Chondrocyte (in vitro differentiated cells): ENCODE measurements at regions not wholly inside any gene's neighbourhood (a gene's known extent, or its start where the extent isn't known, plus 50 kb on each side); places are given as distances from the start of the nearest gene placed in this dataset.

Experiments
- DNase-seq: peaks from one replicate; pipeline ENCODE4 v3.0.0; 2021; ENCODE audit warnings: mixed read lengths, low spot score
- H3K27ac Mint-ChIP-seq: one replicate; pipeline ENCODE4 v1.8.0; 2021; ENCODE audit warnings: mild to moderate bottlenecking, moderate library complexity, mixed read lengths; ENCODE audit not compliant: unreplicated experiment
- H3K27me3 Mint-ChIP-seq: 2 replicates; pipeline ENCODE4 v1.8.0; 2021; ENCODE audit warnings: low read depth, mixed read lengths
- H3K36me3 Mint-ChIP-seq: 2 replicates; pipeline ENCODE4 v1.8.0; 2021; ENCODE audit warnings: low read depth, mixed read lengths
- H3K4me1 Mint-ChIP-seq: 2 replicates; pipeline ENCODE4 v1.8.0; 2021; ENCODE audit warnings: low read depth, mild to moderate bottlenecking, mixed read lengths
- H3K4me3 Mint-ChIP-seq: one replicate; pipeline ENCODE4 v1.8.0; 2021; ENCODE audit warnings: mild to moderate bottlenecking, moderate library complexity, mixed read lengths; ENCODE audit not compliant: unreplicated experiment
- H3K9me3 Mint-ChIP-seq: 2 replicates; pipeline ENCODE4 v1.8.0; 2021; ENCODE audit warnings: low read depth, mixed read lengths
- TF ChIP-seq, protein P1 (sequence below): fragments of 200-600 bp; sonication (generic); IDR thresholded peaks from 2 replicates; pipeline ENCODE4 v1.5.0; 2021; ENCODE audit warnings: antibody characterized with exemption, mild to moderate bottlenecking, moderate library complexity

- H3K27ac Mint-ChIP-seq: no peak overlapping the region
- no peak overlapping the region for H3K4me3 Mint-ChIP-seq
- H3K4me1 Mint-ChIP-seq: no peaks in the 10 kb centered on the region
- no peak for DNase-seq
- H3K36me3 Mint-ChIP-seq: no peaks in the 10 kb centered on the region
- no peaks in the 10 kb centered on the region for H3K9me3 Mint-ChIP-seq
- H3K27me3 Mint-ChIP-seq: no peaks in the 10 kb centered on the region
- TF ChIP-seq, protein P1, sequence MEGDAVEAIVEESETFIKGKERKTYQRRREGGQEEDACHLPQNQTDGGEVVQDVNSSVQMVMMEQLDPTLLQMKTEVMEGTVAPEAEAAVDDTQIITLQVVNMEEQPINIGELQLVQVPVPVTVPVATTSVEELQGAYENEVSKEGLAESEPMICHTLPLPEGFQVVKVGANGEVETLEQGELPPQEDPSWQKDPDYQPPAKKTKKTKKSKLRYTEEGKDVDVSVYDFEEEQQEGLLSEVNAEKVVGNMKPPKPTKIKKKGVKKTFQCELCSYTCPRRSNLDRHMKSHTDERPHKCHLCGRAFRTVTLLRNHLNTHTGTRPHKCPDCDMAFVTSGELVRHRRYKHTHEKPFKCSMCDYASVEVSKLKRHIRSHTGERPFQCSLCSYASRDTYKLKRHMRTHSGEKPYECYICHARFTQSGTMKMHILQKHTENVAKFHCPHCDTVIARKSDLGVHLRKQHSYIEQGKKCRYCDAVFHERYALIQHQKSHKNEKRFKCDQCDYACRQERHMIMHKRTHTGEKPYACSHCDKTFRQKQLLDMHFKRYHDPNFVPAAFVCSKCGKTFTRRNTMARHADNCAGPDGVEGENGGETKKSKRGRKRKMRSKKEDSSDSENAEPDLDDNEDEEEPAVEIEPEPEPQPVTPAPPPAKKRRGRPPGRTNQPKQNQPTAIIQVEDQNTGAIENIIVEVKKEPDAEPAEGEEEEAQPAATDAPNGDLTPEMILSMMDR: no peak
These were observed 205.2 kb upstream of the EDIL3 start for GRCh38 chr5:84589926-84590325.

GRCh38 chr5:84585218-84585617 lies 200.5 kb upstream of the EDIL3 start:
- Mint-ChIP-seq H3K9me3 (no peaks in the 10 kb centered on the region), H3K4me3 (no peak overlapping the region), H3K27ac (no peak overlapping the region), H3K27me3 (no peaks in the 10 kb centered on the region), H3K36me3 (no peaks in the 10 kb centered on the region), H3K4me1 (no peaks in the 10 kb centered on the region)
- TF ChIP-seq, protein P1: no peak
- DNase-seq: no peak

DNA sequence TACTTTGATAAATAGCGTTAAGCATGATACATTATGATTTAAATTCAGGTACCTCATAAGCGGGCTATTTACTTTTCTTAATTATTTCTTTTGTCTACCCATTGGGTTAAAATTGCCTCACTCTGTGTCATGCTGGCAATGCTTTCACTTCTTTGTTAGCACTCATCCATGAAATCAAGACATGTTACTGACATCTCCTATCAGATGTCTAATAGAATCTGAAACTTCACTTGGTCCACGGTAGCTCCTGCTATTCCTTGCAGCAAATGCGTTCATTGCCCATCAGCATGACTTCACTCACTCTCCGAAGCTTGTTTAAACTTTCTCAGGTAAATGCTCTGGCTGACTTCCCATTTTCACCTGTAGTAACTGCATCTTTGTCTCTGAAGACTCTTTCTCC lies 193.5 kb upstream of the EDIL3 start:
- no peaks in the 10 kb centered on the region for H3K27me3 Mint-ChIP-seq
- no peaks in the 10 kb centered on the region for H3K4me1 Mint-ChIP-seq
- TF ChIP-seq, protein P1: no peak
- H3K9me3 Mint-ChIP-seq: peaks cover 3% of the 10 kb centered on the region
- no peak overlapping the region for H3K4me3 Mint-ChIP-seq
- DNase-seq: no peak
- H3K36me3 Mint-ChIP-seq: peaks cover 3% of the 10 kb centered on the region
- no peak overlapping the region for H3K27ac Mint-ChIP-seq

- DNase-seq: no peak
- H3K36me3 Mint-ChIP-seq: peaks cover 3% of the 10 kb centered on the region
- H3K27me3 Mint-ChIP-seq: no peaks in the 10 kb centered on the region
- no peak overlapping the region for H3K27ac Mint-ChIP-seq
- no peak overlapping the region for H3K4me3 Mint-ChIP-seq
- TF ChIP-seq, protein P1: no peak
- peaks cover 3% of the 10 kb centered on the region for H3K9me3 Mint-ChIP-seq
- H3K4me1 Mint-ChIP-seq: no peaks in the 10 kb centered on the region
These were observed 188.5 kb upstream of the EDIL3 start for GRCh38 chr5:84573017-84573712.

GRCh38 chr5:84569307-84569706 lies 184.6 kb upstream of the EDIL3 start:
- TF ChIP-seq, protein P1: no peak
- Mint-ChIP-seq H3K9me3 (peaks cover 3% of the 10 kb centered on the region), H3K4me1 (peaks cover 4% of the 10 kb centered on the region), H3K27ac (no peak overlapping the region), H3K4me3 (no peak overlapping the region), H3K27me3 (no peaks in the 10 kb centered on the region), H3K36me3 (peaks cover 3% of the 10 kb centered on the region)
- DNase-seq: no peak
